Right ventricle myocardium inferior (tissue), 1 donor: ENCODE measurements at regions not wholly inside any gene's neighbourhood (a gene's known extent, or its start where the extent isn't known, plus 50 kb on each side); places are given as distances from the start of the nearest gene placed in this dataset.
"Not testable (repeated sequence)": the region's sequence is repeated elsewhere in the genome, so short reads cannot be mapped to it uniquely, and the experiment has no call there.

ENCODE experiments used
- ATAC-seq: fragments of 200-7000 bp; cut with Tn5 transposase; one replicate; pipeline ENCODE4 v1.9.1; 2020; ENCODE audit warnings: mild to moderate bottlenecking, moderate library complexity
- DNase-seq: peaks from one replicate; pipeline ENCODE4 v3.0.0; 2021; ENCODE audit errors: missing footprints
- intact Hi-C: fragments of 100-400 bp; cut with DNase I; formaldehyde crosslinking; loops from one replicate; pipeline ENCODE4 v1.11.0; 2022
- donor health status: DM: no; HTN: yes; CAD: no; lungs with severe emphysema.

DNA sequence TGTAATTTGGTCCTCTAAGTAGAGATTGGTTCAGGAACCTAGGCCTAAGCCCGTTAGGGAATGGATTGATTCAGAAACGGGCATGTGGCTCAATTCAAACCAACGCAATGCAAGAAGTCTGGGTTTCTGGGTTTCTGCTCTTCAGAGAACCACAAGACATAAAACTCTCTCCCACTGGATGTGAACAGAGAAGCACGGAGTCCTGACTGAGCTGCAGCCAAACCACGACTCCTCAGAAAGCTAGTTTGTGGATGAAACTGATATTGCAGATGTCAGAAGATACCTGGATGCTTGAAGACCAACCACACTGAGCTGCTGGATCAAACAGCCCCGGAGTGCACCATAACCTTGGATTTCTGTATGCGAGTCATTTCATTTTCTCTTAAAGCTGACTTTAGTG lies 50.0 kb downstream of the SOD2 start:
- DNase-seq (no peak), ATAC-seq (no peak)
- intact Hi-C loops = no loop called here

- DNase-seq = no peak
- intact Hi-C loops = no loop called here
- no peak for ATAC-seq
Observed at GRCh38 chr6:159642481-159642880, 50.6 kb downstream of the SOD2 start.

DNA sequence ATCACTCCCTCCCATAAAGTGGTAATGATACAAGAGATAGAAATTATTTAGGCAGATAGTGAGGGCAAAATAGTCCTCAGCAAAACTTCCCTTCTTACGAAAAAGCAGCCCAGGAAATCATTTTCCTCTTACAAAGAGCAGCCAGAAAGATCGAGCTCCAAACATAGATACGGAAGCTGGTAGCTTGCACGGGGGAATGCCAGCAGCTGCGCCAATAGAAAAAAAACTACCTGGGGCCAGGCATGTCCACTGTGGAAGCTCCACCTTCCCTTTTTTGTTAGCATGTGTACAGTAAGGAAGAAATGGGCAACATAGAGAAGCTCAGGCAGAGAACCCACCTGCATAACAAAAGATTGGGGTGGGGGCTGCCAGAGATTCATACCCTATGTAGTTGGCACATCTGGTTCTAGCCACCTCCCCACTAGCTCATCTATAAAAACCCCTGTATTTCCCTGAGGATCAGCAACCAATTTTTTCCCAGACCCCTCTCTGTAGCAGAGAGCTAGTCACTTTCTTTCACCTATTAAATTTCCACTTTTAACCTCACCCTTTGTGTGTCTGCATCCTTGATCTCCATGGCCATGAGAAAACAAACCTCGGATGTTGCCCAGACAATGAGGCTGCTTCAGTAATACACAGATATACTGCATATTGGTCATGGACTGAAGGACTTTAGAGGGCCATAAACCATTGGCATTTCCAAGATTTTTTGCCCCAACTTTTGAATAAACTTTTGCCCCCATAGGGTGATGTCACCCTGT lies 52.1 kb downstream of the SOD2 start:
- ATAC-seq (no peak), DNase-seq (no peak)
- intact Hi-C loops = no loop called here

- no peak for DNase-seq
- no peak for ATAC-seq
- intact Hi-C loops = no loop called here
Observed at GRCh38 chr6:159640322-159640721, 52.7 kb downstream of the SOD2 start.

- DNase-seq = no peak
- intact Hi-C loops = no loop called here
- no peak for ATAC-seq
Observed at GRCh38 chr6:159639721-159640120, 53.3 kb downstream of the SOD2 start.

DNA sequence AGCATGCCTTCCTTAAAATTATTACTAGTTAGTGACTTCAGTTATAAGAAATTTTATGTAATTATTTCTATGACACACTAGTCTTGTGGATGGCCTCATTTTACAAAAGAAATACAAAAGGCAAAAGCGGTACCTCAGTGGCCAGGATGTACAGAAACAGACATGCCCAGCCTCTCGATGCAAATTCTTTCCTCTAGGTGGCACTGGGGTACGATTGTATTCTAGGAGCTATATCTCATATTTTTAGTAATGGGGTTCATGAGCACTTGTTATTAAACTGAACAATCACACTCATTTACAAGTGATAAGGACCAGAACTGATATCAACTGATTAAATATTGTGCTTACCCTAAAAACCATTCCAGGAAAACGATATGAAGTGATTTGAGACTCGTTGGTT lies 59.8 kb downstream of the SOD2 start:
- ATAC-seq (no peak), DNase-seq (no peak)
- intact Hi-C loops = no loop called here

- no peak for DNase-seq
- ATAC-seq = no peak
- intact Hi-C loops = no loop called here
Observed at GRCh38 chr6:159631886-159632285, 61.2 kb downstream of the SOD2 start.

DNA sequence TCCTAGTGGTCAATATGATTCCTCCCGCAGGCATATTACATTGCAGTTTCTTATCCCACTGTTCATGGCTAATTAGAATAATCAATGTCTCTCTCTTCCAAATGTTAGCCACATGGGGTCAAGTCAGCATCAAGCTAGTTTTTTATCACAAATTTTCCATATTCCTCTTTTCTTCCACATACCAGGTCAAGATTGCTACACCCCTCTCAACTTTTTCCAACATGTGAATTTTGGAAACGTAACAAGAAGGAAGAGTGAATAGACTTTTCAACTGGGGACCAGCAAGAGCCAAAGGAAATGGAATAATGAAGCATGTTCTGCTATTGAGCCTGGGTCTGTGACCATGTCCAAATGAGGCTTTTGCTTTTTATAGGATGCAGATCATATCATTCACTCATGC lies 65.1 kb downstream of the SOD2 start:
- DNase-seq (no peak), ATAC-seq (no peak)
- intact Hi-C loops = no loop called here

DNA sequence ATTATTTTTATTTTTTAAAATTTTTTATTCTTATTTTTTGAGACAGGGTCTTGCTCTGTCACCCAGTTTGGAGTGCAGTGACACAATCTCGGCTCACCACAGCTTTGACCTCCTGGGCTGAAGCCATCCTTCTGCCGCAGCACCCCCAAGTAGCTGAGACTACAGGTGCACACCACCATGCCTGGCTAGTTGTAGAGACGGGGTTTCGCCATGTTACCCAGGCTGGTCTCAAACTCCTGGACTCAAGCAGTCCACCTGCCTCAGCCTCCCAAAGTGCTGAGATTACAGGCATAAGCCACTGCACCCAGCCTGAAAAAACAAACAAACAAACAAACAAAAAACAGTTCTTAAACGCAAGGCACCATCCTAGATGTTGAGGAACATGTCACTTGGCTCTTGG lies 66.5 kb downstream of the SOD2 start:
- intact Hi-C loops, DNase-seq: not testable (repeated sequence)

DNA sequence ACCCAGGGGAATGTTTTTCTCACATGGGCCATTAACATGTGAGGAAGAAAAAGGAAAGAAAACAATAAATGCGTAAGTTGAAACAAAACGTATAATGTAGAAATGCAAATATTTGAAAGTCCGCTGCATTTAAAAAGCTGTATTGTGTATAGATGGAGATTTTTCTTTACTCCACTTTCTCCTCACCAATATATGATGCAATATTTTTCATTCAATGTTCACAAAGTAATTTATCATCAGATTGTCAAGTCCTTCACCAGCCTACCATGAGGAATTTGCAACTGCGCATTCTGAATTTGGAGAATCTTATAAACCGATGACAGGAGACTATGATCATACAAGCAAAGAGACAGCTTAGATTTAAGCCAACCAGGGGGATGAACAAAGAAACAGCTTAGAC lies 69.9 kb downstream of the SOD2 start:
- DNase-seq = no peak
- no peak for ATAC-seq
- intact Hi-C loops = no loop called here

More for the DNA sequence above, 66.5 kb downstream of the SOD2 start:
- ATAC-seq = not testable (repeated sequence)

DNA sequence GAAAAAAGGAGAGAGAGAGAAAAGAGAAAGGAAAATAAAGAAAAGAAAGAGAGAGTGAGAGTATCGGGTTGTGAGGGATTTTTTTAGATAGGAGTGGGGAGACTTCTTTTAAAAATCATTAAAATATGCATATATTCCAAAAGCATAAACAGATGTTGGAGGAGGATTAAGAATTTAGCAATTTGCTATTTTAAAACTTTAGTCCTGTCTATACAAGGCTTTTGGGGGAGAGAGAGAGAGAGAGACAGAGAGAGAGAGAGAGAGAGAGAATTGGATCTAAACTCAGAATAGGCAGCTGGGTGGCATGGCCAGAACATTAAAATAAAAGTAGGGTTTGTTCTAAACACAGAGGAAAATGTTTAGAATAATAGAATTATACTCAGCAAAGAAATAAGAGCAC lies 72.1 kb downstream of the SOD2 start:
- intact Hi-C loops = no loop called here
- ATAC-seq (no peak), DNase-seq (no peak)

- no peak for DNase-seq
- intact Hi-C loops = no loop called here
- no peak for ATAC-seq
Observed at GRCh38 chr6:159617444-159617843, 75.6 kb downstream of the SOD2 start.

DNA sequence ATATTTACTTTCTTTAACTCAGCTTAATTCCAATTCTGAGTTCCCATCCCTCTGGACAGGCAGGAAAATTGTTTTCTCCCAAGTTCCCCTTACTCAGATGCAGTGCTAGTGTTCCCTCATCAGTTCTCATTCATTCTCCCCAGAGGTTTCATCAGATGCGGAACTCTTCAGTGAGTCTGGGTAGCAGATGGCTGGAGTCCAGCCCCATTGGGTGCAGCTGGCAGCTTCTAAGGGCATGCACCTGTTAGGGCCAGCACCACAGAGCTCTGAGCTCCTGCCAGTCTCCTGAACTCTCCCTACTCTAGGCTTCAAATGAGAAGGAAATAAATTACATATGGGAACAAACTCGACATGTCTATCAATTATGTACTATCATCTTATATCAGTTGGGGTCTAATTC lies 76.6 kb downstream of the SOD2 start:
- intact Hi-C loops = no loop called here
- ATAC-seq (no peak), DNase-seq (no peak)

- no peak for ATAC-seq
- intact Hi-C loops = no loop called here
- no peak for DNase-seq
Observed at GRCh38 chr6:159615918-159616317, 77.1 kb downstream of the SOD2 start.

DNA sequence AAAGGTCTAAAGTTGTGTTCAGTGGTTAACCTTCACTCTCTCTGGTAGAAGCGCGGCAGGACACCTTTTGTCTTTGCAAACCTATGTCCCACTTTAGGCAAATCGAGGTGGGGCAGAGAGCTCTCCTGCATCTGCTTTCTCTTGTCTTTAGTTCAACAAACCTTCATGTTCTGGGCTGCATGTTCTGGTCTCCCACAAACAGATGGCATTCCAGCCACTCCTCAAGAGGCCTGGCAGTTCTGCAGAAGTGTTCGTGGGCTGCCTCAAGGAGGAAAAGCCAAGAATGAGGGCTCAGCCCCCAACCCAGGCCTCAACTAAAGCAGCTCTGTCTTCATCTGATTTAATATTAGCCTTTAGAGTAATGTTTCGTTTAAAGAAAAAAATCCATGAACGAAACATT lies 82.2 kb downstream of the SOD2 start:
- ATAC-seq (no peak), DNase-seq (no peak)
- intact Hi-C loops = no loop called here

DNA sequence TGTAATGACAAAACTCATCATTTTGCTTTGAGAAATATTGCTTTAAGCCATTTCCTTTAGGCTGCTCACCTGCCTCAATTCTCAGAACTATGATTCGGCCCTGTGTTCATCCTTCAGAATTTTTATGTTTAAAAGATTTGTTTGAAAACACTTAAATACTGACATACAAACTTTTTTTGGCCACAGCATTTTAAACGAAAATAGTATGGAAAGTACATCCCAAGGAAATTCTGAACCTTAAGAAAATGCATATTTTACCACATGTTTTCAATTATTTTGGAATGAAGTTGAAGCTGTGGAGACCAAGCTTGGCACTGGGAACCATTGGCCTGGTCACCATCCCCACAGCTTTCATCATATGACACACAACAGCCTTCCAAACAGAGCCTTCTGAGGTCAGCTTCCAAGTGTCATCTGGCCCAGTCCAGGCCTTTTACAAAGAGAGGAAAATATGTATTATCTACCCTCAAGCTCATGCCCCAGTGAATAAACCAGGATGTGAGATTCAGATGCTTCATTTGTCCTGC lies 83.3 kb downstream of the SOD2 start:
- ATAC-seq = peak; percentile 91
- no peak for DNase-seq
- intact Hi-C loops = no loop called here

DNA sequence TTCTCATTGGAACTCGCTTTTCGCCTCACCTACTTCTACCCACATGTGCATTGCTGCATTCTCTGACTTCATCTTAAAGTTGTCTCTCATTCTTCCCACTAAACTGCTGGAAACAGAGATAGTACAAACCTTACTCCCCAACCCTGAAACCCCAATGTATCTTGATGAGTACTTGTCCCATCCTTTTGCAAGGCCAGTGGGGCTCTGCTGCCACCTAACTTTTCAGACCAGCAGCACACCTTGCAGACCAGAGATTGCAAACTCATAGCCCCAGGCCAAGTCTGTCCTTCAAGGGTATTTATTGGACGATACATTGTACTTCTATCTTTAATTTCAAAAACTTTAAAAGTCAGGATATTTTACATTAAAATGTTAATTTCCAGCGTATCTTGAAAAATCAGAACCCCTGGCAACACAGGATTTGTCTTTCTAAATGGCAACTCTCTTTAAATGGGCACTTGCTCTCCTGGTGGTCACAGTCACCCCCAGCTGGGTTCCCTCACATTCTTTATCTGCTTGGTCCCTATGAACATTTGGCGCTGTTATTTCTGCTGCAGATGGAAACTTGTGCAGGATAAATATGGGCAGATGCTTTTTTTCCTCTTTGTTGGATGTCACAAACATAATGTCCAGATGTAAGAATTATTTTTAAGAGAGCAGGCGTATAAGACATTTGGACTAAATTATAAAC lies 83.9 kb downstream of the SOD2 start:
- intact Hi-C loops = no loop called here
- ATAC-seq = peak; percentile 36
- DNase-seq = no peak

GRCh38 chr6:159606786-159607185 lies 86.3 kb downstream of the SOD2 start:
- intact Hi-C loops = no loop called here
- DNase-seq = no peak
- no peak for ATAC-seq

GRCh38 chr6:159604443-159604956 lies 88.5 kb downstream of the SOD2 start:
- no peak for DNase-seq
- no peak for ATAC-seq
- intact Hi-C loops = no loop called here

DNA sequence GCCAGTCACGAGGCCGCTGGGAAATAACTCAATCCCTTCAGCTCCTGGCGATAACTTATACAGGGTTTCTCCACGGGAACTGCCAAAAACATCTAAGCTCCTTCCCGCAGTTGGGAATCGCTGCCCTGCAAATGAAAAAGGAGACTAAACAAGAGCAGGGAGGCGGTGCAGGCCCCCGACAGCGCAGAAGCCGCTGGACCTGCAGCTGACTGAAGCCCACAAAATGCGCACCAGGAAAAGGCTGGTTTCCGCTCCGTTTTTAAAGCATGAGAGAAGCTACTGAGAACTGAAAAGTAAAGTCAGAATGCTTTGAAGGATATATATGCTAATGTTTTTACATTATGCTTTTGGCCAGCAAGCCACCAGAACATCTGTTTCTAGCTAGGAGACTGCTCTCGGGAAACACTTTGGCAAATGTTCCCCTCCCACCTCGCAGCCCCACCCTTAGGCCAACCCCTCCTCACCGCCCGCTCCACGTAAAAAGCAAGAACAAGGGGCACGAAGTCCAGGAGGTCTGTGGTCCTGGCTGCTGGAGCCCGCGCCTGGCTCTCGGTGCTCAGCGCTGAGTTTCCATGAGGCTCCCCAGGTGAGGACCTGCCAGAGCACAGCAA lies 90.5 kb downstream of the SOD2 start:
- intact Hi-C loops = no loop called here
- no peak for ATAC-seq
- DNase-seq = no peak
